AG08396 (cell line): ENCODE measurements at regions not wholly inside any gene's neighbourhood (a gene's known extent, or its start where the extent isn't known, plus 50 kb on each side); places are given as distances from the start of the nearest gene placed in this dataset.
"Not testable (repeated sequence)": the region's sequence is repeated elsewhere in the genome, so short reads cannot be mapped to it uniquely, and the experiment has no call there.

ENCODE experiments used
- DNase-seq: peaks from one replicate; pipeline ENCODE4 v3.0.0; 2012; ENCODE audit warnings: low spot score, mixed read lengths

DNA sequence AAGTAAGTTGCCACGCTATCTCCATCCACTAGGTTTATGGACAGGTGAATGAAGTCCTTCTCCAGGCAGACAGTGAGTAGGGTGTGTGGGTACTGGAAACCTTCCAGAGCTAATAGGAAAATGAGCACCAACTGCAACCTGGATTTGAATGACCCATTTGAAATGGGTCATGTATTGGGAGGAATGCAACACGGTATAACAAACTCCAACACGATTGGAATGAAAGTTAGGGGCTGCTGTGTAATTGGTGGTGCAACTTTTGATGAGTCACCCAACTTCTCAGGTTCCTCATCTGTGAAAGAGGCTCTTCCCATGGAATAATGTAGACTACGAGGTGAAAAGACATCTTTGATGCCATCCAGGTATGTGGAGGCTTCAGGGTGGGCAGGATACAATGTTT, 241.4 kb upstream of the PODXL start:
- no peak for DNase-seq

- DNase-seq = no peak
Measured at GRCh38 chr7:131795400-131795799, 239.0 kb upstream of the PODXL start.

- DNase-seq = no peak
Measured at GRCh38 chr7:131792311-131792710, 235.9 kb upstream of the PODXL start.

DNA sequence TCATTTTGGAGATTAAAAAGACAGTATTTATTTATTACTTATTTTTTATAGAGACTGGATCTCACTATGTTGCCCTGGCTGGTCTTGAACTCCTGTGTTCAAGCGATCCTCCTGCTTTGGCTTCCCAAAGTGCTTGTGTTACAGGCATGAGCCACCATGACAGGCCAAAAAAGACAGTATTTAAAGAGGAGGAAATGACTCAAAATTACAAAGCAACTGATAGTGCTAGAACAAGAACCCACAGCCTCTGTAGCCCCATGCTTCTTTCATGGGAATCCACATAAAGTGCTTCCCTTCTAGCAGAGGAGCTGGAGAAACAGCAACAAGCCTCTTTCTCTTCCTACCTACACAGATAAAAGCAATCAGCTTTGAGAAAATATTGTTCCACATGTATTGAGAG, 230.7 kb upstream of the PODXL start:
- DNase-seq = no peak

- no peak for DNase-seq
Measured at GRCh38 chr7:131786204-131786603, 229.8 kb upstream of the PODXL start.

DNA sequence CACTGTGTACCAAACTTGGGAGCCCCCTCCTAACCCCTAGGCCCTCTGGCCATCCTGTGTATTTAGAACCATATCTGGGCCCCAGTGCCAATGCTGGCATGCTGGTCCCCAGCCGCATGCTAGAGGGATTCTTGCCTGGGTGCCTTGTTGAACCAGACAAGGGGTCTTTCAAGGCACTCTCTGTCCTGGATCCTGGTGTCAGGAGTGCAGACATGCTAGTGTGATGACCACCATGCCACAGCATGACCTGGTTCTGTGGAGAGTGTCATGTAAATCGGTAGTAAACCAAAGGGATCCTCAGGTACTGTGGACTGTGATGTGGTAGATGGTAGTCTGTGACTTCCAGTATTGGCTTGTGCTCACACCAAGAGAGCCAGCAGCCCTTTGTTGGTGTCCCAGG, 222.2 kb upstream of the PODXL start:
- no peak for DNase-seq

DNA sequence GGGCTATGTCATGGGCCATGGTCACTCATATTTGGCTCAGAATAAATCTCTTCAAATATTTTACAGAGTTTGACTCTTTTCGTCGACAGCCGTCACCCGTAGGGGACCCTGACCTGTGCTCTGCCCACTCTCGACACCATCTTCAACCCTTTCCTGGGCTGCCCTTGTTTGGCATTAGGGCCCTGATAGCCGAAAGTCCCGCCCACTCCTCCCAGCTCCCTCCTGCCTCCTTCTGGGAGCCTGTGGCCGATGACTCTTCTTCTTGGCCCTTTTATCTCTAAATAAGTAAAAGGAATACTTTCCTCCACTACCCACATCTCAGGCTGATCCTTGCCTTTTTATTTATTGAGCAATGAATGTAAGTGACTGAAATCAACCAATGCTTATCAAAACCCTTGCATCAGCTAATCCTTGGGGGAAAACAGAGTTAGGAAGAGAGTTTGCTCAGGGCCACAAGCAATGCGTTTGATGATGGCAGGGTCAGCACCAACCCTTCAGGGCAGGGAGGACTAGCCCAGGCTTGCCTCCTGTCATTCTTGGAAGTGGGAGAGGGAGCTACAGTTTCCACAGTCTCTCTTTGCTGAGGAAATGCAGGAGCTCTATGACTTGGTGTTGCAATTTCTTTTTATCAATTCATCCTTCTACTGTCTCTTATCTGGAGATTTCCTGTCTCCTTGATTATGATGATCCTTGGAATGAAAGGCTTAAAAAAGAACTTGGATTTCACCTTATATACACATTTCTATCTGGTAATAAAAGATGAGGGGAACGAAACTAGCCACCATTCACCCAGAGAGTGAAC, 218.2 kb upstream of the PODXL start:
- no peak for DNase-seq

DNA sequence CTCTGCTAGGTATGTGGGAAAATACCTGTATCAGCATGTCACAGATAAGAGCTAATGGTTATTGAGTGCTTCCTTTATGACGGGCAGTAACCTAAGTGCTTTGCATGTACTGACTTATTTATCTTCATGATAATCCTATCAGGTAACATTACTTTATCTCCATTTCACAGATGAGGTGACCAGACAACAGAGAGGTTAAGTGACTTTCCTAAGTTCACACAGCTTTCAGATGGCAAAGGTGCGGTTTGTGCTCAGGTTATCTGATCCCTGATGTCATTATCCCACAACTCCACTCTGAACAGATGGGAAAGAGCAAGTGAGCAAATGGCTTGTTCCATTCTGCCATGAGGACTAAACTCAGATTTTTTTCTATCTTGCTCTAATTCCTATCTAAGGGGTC, 217.0 kb upstream of the PODXL start:
- no peak for DNase-seq

DNA sequence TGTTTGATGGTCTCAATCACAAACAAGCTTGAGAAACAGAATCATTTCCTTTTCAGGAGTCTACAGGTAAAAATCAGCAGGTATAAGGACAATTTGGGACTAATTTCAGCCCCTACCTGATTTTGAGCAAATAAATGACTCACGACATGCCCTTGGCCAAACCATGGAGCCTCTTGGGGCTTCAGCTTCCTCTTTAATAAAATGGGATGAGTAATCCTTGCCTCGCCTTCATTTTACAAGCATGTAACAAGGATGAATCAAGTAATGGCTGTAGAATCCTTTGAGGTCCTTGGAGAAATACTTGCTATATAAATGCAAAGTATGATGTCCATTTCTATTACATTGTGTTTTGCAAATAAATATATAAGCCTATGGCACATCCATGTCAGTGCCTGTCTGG, 212.8 kb upstream of the PODXL start:
- DNase-seq = no peak

GRCh38 chr7:131767591-131767990, 211.2 kb upstream of the PODXL start:
- DNase-seq = no peak

- DNase-seq = no peak
Measured at GRCh38 chr7:131765575-131765974, 209.1 kb upstream of the PODXL start.

DNA sequence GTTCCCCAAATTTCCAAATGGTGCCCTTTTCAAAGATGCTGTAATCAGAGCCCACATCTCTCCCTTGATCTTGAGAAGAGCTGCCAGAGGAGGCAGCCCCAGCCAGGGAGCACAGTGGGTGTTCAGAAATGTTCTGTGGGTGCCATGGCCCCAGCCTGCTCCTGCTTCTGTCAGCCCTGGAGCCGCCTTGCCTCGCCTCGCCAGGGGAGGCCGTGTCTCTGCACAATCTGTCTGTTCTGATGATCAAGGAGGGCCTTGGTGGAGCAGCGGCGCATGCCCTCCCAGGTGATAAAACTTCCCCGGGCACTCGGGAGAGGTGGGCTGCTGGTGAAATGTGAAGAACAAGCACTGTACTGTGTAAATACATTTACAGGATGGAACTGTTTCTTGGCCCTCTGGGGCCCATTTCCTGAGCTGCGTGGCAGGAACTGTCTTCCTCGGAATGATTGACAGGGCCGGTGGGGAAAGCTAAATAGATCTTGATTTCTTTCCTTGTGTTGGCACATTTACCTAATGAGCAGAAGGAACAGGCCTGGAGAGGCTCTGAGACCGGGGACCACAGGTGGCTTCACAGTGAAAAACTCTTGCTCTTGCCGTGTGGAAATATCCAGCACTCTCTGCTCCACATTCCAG, 207.8 kb upstream of the PODXL start:
- no peak for DNase-seq

- DNase-seq = no peak
Measured at GRCh38 chr7:131762753-131763152, 206.3 kb upstream of the PODXL start.

DNA sequence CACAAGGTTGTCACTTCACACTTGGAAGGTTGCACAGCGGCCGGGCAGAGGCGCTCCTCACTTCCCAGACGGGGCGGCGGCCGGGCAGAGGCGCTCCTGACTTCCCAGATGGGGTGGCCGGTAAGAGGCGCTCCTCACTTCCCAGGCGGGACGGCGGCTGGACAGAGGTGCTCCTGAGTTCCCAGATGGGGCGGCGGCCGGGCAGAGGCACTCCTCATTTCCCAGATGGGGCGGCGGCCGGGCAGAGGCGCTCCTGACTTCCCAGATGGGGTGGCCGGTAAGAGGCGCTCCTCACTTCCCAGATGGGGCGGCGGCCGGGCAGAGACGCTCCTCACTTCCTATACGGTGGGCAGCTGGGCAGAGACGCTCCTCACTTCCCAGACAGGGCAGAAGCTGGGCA, 199.4 kb upstream of the PODXL start:
- DNase-seq = not testable (repeated sequence)

- DNase-seq = no peak
Measured at GRCh38 chr7:131753620-131754222, 197.3 kb upstream of the PODXL start.

DNA sequence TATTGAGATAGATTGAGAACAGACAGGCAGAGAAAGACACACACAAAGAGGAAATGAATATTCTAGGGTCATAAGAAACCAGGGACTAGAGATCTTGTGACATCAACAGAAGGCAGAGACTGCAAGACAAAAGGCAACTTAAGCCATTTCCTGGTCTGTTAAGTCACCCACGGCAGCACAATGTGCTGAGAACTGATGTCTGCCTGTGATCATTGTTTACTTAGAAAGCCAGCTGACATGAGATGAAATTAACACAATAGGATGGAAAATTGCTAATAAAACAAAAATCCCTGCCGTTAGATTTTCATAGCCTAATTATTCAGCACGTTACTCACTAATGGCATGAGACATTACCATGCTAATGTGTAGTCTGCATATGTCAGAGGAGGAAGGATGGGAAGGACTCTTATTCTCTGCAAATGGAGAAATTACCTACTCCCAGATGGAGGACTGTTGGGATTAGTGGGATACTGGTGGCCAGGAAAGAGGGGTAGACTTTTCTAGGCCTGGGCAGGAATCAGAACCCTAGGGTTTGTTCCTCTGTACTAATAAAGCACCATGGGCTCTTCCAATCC, 191.3 kb upstream of the PODXL start:
- DNase-seq = no peak

DNA sequence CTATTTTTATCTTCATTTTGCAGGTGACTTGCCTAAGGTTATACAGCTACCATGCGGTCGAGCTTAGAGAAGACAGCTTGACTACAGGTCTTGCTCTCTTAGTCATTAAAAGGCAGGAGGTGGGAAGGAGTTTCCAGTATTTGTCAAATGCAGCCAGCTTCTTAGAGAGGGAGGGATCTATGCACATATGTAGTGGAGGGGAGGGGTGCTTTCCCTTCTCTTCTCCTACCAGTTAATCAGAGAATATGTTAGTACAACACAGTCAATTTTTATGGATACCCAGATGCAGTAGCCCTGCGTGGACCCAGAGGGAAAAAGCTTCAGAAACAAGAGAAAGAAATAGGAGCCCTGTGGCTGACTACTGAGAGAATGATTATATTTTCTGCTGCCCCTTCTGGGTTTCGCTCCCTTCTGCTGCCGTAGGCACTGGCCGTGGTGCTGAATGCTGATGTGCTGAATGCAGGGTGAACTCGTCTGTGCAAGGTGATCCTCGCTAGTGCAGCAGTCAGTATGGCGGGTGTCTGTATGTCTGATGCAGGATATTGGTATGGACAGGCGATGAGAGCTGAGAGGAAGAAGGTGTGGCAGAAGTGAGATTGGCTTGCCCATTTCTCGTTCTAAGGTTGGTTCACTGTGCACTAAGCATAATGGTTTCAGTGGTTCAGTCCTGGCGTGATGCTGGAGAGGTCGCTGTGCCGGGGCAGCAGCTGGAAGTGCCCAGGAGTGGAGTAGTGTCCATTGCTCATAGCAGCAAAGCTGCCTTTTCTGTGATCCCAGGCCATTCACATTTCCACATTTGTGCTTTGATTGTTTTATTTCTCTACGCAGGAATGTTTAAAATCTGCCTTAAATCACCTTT, 189.2 kb upstream of the PODXL start:
- DNase-seq = peak; percentile 58

- DNase-seq = no peak
Measured at GRCh38 chr7:131741446-131741845, 185.0 kb upstream of the PODXL start.

GRCh38 chr7:131737746-131738465, 181.5 kb upstream of the PODXL start:
- DNase-seq = no peak

DNA sequence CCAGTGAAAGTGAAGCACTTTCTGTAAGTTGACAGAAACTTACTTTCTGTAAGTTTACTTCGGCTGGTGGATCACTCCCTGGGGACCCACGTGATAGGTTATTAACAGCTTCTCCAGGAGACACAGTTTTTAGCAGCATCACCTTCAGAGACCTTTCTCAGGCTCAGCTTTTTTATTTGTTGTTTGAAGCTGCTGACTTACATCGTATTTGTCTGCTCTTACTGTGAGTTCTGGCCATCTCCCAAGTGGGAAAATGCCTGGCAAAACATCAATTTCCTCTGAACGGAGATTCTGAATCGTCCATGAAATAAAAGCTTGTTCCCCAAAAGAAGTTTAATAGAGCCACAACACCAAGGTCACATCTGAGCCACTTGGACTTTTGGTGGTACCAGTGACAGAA, 178.7 kb upstream of the PODXL start:
- no peak for DNase-seq

DNA sequence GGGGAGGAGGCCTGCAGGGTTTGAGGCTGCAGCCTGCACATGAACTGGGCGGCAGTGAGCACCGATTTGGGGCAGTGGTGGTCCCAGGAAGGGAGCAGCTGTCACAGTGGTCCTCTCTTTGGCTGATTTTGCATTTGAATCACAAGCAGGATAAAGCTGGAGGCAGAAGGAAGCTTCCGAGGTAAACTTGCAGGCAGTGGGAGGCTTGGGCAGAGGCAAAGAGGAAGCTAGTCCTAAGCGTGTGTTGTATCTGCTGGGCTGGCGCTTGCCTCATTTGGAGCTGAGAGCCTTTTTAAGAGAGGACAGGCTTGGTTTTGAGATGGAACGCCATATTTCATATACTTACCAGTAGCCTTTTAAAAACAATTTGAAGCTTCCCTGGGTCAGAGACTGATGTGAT, 177.2 kb upstream of the PODXL start:
- no peak for DNase-seq
